ENCODE measurements at regions not wholly inside any gene's neighbourhood (a gene's known extent, or its start where the extent isn't known, plus 50 kb on each side); places are given as distances from the start of the nearest gene placed in this dataset.

- no peak overlapping the region for H3K4me3 ChIP-seq (ENCODE audit: low read depth, low read length)
- DNase-seq (ENCODE audit: low read depth) = peak; percentile 91
- TF ChIP-seq CTCF (IDR thresholded peaks at IDR 0.05; ENCODE audit: insufficient read depth, low read depth, low read length) = peak; percentile 76
Observed at GRCh38 chr2:145752091-145752806, 1232.3 kb upstream of the ZEB2 start.

- no peak for TF ChIP-seq CTCF (IDR thresholded peaks at IDR 0.05; ENCODE audit: insufficient read depth, low read depth, low read length)
- no peak overlapping the region for H3K4me3 ChIP-seq (ENCODE audit: low read depth, low read length)
- DNase-seq (ENCODE audit: low read depth) = peak; percentile 85
Observed at GRCh38 chr2:145751629-145752028, 1231.7 kb upstream of the ZEB2 start.

- no peak overlapping the region for H3K4me3 ChIP-seq (ENCODE audit: low read depth, low read length)
- no peak for TF ChIP-seq CTCF (IDR thresholded peaks at IDR 0.05; ENCODE audit: insufficient read depth, low read depth, low read length)
- peak; percentile 53 for DNase-seq (ENCODE audit: low read depth)
Observed at GRCh38 chr2:145751155-145751554, 1231.2 kb upstream of the ZEB2 start.

GRCh38 chr2:145750612-145751011 lies 1230.7 kb upstream of the ZEB2 start:
- TF ChIP-seq CTCF (IDR thresholded peaks at IDR 0.05; ENCODE audit: insufficient read depth, low read depth, low read length) = no peak
- no peak for DNase-seq (ENCODE audit: low read depth)
- no peak overlapping the region for H3K4me3 ChIP-seq (ENCODE audit: low read depth, low read length)

- peak; percentile 51 for DNase-seq (ENCODE audit: low read depth)
- H3K4me3 ChIP-seq (ENCODE audit: low read depth, low read length) = no peak overlapping the region
- no peak for TF ChIP-seq CTCF (IDR thresholded peaks at IDR 0.05; ENCODE audit: insufficient read depth, low read depth, low read length)
Observed at GRCh38 chr2:145750144-145750543, 1230.2 kb upstream of the ZEB2 start.

- no peak overlapping the region for H3K4me3 ChIP-seq (ENCODE audit: low read depth, low read length)
- no peak for DNase-seq (ENCODE audit: low read depth)
- TF ChIP-seq CTCF (IDR thresholded peaks at IDR 0.05; ENCODE audit: insufficient read depth, low read depth, low read length) = no peak
Observed at GRCh38 chr2:145749556-145749955, 1229.6 kb upstream of the ZEB2 start.

- no peak overlapping the region for H3K4me3 ChIP-seq (ENCODE audit: low read depth, low read length)
- no peak for TF ChIP-seq CTCF (IDR thresholded peaks at IDR 0.05; ENCODE audit: insufficient read depth, low read depth, low read length)
- DNase-seq (ENCODE audit: low read depth) = no peak
Observed at GRCh38 chr2:145748927-145749326, 1229.0 kb upstream of the ZEB2 start.
